ENCODE measurements at regions not wholly inside any gene's neighbourhood (a gene's known extent, or its start where the extent isn't known, plus 50 kb on each side); places are given as distances from the start of the nearest gene placed in this dataset.

GRCh38 chrX:122777766-122778165, 406.3 kb upstream of the GRIA3 start:
- no peaks in the 10 kb centered on the region for H3K9me3 Mint-ChIP-seq
- TF ChIP-seq CTCF (IDR thresholded peaks at IDR 0.05) = peak; percentile 21; the same call in 1 of the 2 replicates
- no peak overlapping the region for H3K27ac Mint-ChIP-seq
- DNase-seq = no peak
- H3K4me1 Mint-ChIP-seq (ENCODE audit: low read depth) = no peaks in the 10 kb centered on the region
- peaks cover 3% of the 10 kb centered on the region for H3K27me3 Mint-ChIP-seq (ENCODE audit: insufficient read depth)
- H3K4me3 Mint-ChIP-seq = no peak overlapping the region
- H3K36me3 Mint-ChIP-seq (ENCODE audit: low read depth) = no peaks in the 10 kb centered on the region

GRCh38 chrX:122783918-122784317, 400.2 kb upstream of the GRIA3 start:
- H3K36me3 Mint-ChIP-seq (ENCODE audit: low read depth) = no peaks in the 10 kb centered on the region
- no peaks in the 10 kb centered on the region for H3K4me1 Mint-ChIP-seq (ENCODE audit: low read depth)
- no peaks in the 10 kb centered on the region for H3K9me3 Mint-ChIP-seq
- peaks cover 3% of the 10 kb centered on the region; the same call in 1 of the 2 replicates for H3K27me3 Mint-ChIP-seq (ENCODE audit: insufficient read depth)
- no peak for TF ChIP-seq CTCF (IDR thresholded peaks at IDR 0.05)
- no peak overlapping the region for H3K27ac Mint-ChIP-seq
- no peak for DNase-seq
- no peak overlapping the region for H3K4me3 Mint-ChIP-seq

GRCh38 chrX:122787231-122787630, 396.8 kb upstream of the GRIA3 start:
- TF ChIP-seq CTCF (IDR thresholded peaks at IDR 0.05) = no peak
- Mint-ChIP-seq H3K27ac (no peak overlapping the region), H3K4me3 (no peak overlapping the region), H3K36me3 (ENCODE audit: low read depth) (no peaks in the 10 kb centered on the region), H3K27me3 (ENCODE audit: insufficient read depth) (no peaks in the 10 kb centered on the region; the same call in 1 of the 2 replicates), H3K4me1 (ENCODE audit: low read depth) (no peaks in the 10 kb centered on the region), H3K9me3 (no peaks in the 10 kb centered on the region)
- no peak for DNase-seq

GRCh38 chrX:122788216-122788615, 395.9 kb upstream of the GRIA3 start:
- Mint-ChIP-seq H3K9me3 (no peaks in the 10 kb centered on the region), H3K4me3 (no peak overlapping the region), H3K27me3 (ENCODE audit: insufficient read depth) (no peaks in the 10 kb centered on the region; the same call in 1 of the 2 replicates), H3K27ac (no peak overlapping the region), H3K4me1 (ENCODE audit: low read depth) (no peaks in the 10 kb centered on the region), H3K36me3 (ENCODE audit: low read depth) (no peaks in the 10 kb centered on the region)
- TF ChIP-seq CTCF (IDR thresholded peaks at IDR 0.05) = no peak
- DNase-seq = no peak

- H3K4me1 Mint-ChIP-seq (ENCODE audit: low read depth) = no peaks in the 10 kb centered on the region
- no peaks in the 10 kb centered on the region for H3K9me3 Mint-ChIP-seq
- TF ChIP-seq CTCF (IDR thresholded peaks at IDR 0.05) = no peak
- H3K27me3 Mint-ChIP-seq (ENCODE audit: insufficient read depth) = no peaks in the 10 kb centered on the region; the same call in 1 of the 2 replicates
- H3K36me3 Mint-ChIP-seq (ENCODE audit: low read depth) = no peaks in the 10 kb centered on the region
- H3K27ac Mint-ChIP-seq = no peak overlapping the region
- no peak overlapping the region for H3K4me3 Mint-ChIP-seq
- no peak for DNase-seq
Measured at GRCh38 chrX:122790376-122791095, 393.5 kb upstream of the GRIA3 start.
